WTC11 (cell line): ENCODE measurements at regions not wholly inside any gene's neighbourhood (a gene's known extent, or its start where the extent isn't known, plus 50 kb on each side); places are given as distances from the start of the nearest gene placed in this dataset.

Experiments used
- ATAC-seq: fragments of 200-7000 bp; cut with Tn5 transposase; 2 replicates; pipeline ENCODE4 v1.10.0; 2021; ENCODE audit warnings: mild to moderate bottlenecking, moderate library complexity
- CTCF ChIA-PET: fragments of 300-600 bp; sonication (Branson Sonifier 250); formaldehyde crosslinking; loops from one replicate; lab custom pipeline; 2021; ENCODE audit warnings: antibody characterized with exemption; lab: Charles Lee
- POLR2A ChIA-PET: fragments of 350-600 bp; sonication (Branson Sonifier 250); formaldehyde crosslinking; loops from one replicate; lab custom pipeline; 2021; ENCODE audit warnings: antibody characterized with exemption; lab: Charles Lee
- DNase-seq: peaks from one replicate; pipeline ENCODE4 v3.0.0; 2021; ENCODE audit warnings: low spot score
- H3K27ac Mint-ChIP-seq: 2 replicates; pipeline ENCODE4 v1.8.0; 2021; ENCODE audit warnings: mixed read lengths
- H3K27me3 Mint-ChIP-seq: 2 replicates; pipeline ENCODE4 v1.8.0; 2021; ENCODE audit warnings: low read depth, mild to moderate bottlenecking, moderate library complexity, mixed read lengths
- H3K36me3 Mint-ChIP-seq: 2 replicates; pipeline ENCODE4 v1.8.0; 2021; ENCODE audit warnings: mixed read lengths
- H3K4me1 Mint-ChIP-seq: 2 replicates; pipeline ENCODE4 v1.8.0; 2022; ENCODE audit warnings: mixed read lengths
- H3K4me3 Mint-ChIP-seq: 2 replicates; pipeline ENCODE4 v1.8.0; 2021; ENCODE audit warnings: mild to moderate bottlenecking, moderate library complexity, mixed read lengths
- H3K9me3 Mint-ChIP-seq: 2 replicates; pipeline ENCODE4 v1.8.0; 2021; ENCODE audit warnings: mixed read lengths
- AFF4 ChIP-seq: sonication (generic); formaldehyde crosslinking; IDR thresholded peaks from 2 replicates; pipeline ENCODE4 v1.8.1; 2023; ENCODE audit warnings: mild to moderate bottlenecking, missing genetic modification reagents, borderline replicate concordance
- CREM ChIP-seq: sonication (generic); formaldehyde crosslinking; IDR thresholded peaks from 2 replicates; pipeline ENCODE4 v1.8.1; 2022; ENCODE audit warnings: mild to moderate bottlenecking, missing genetic modification reagents, moderate library complexity
- FOXK1 ChIP-seq: sonication (generic); formaldehyde crosslinking; IDR thresholded peaks from 2 replicates; pipeline ENCODE4 v1.8.0; 2022; ENCODE audit warnings: mild to moderate bottlenecking, moderate library complexity, missing genetic modification reagents
- NFATC4 ChIP-seq: fragments of 250-450 bp; sonication (Bioruptor Pico); IDR thresholded peaks from 2 replicates; pipeline ENCODE4 v1.9.0; 2021; ENCODE audit warnings: mild to moderate bottlenecking
- PRRX2 ChIP-seq: fragments of 250-450 bp; sonication (Bioruptor Pico); IDR thresholded peaks from 2 replicates; pipeline ENCODE4 v1.8.0; 2021; ENCODE audit warnings: mild to moderate bottlenecking
- SMAD3 ChIP-seq: sonication (generic); formaldehyde crosslinking; IDR thresholded peaks from 2 replicates; pipeline ENCODE4 v1.8.0; 2022; ENCODE audit warnings: missing genetic modification reagents, mild to moderate bottlenecking, borderline replicate concordance
- SMAD4 ChIP-seq: sonication (generic); formaldehyde crosslinking; IDR thresholded peaks from 2 replicates; pipeline ENCODE4 v1.8.0; 2022; ENCODE audit warnings: mild to moderate bottlenecking, missing genetic modification reagents
- TCF7 ChIP-seq: sonication (generic); formaldehyde crosslinking; IDR thresholded peaks from 2 replicates; pipeline ENCODE4 v1.8.0; 2022; ENCODE audit warnings: mild to moderate bottlenecking, low read depth, missing genetic modification reagents, moderate library complexity
- USF2 ChIP-seq: sonication (generic); formaldehyde crosslinking; IDR thresholded peaks from 2 replicates; pipeline ENCODE4 v1.8.1; 2023; ENCODE audit warnings: mild to moderate bottlenecking, missing genetic modification reagents, moderate library complexity
- ZNF138 ChIP-seq: sonication (generic); formaldehyde crosslinking; conservative IDR thresholded peaks from 2 replicates; pipeline ENCODE4 v1.8.1; 2022; ENCODE audit warnings: mild to moderate bottlenecking, moderate library complexity, missing genetic modification reagents
- ZNF219 ChIP-seq: sonication (generic); formaldehyde crosslinking; IDR thresholded peaks from 2 replicates; pipeline ENCODE4 v1.8.0; 2023; ENCODE audit warnings: missing genetic modification reagents, mild to moderate bottlenecking, borderline replicate concordance
- ZNF317 ChIP-seq: sonication (generic); formaldehyde crosslinking; IDR thresholded peaks from 2 replicates; pipeline ENCODE4 v1.8.1; 2023; ENCODE audit warnings: low read depth, mild to moderate bottlenecking, moderate library complexity, missing genetic modification reagents, borderline replicate concordance
- ZNF423 ChIP-seq: fragments of 250-450 bp; sonication (Bioruptor Pico); IDR thresholded peaks from 2 replicates; pipeline ENCODE4 v2.1.2; 2022; ENCODE audit warnings: mild to moderate bottlenecking, moderate library complexity
- TF ChIP-seq, protein P1 (sequence below): fragments of 250-450 bp; sonication (Bioruptor Pico); IDR thresholded peaks from 2 replicates; pipeline ENCODE4 v1.9.0; 2021; ENCODE audit warnings: mild to moderate bottlenecking
- TF ChIP-seq, protein P2 (sequence below): sonication (generic); formaldehyde crosslinking; IDR thresholded peaks from 2 replicates; pipeline ENCODE4 v1.8.1; 2023; ENCODE audit warnings: mild to moderate bottlenecking, missing genetic modification reagents
- TF ChIP-seq, protein P3 (sequence below): fragments of 250-450 bp; sonication (Bioruptor Pico); IDR thresholded peaks from 2 replicates; pipeline ENCODE4 v1.9.0; 2021; ENCODE audit warnings: mild to moderate bottlenecking
- TF ChIP-seq, protein P4 (sequence below): sonication (generic); formaldehyde crosslinking; IDR thresholded peaks from 2 replicates; pipeline ENCODE4 v1.8.0; 2022; ENCODE audit warnings: mild to moderate bottlenecking, missing genetic modification reagents

DNA sequence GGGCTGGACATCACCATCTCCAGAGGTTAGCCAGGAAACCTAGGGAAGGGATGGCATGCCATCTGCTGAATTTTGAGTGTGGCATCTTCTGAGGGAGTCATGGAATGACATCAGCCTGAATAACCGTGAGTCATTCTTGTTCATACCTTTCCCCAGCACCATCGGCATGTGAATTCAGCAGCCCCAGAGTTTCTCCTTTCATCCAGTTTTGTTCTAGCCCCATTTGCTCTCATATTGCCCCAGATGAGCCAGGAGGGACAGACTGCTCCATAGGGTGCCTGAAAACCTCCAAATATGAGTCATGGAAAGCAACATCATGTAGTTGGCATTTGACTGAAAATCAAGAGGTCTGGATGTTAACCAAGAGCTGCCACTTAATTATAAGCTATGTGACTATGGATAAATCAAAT lies 219.2 kb upstream of the SGK1 start:
- POLR2A ChIA-PET: no interaction called here
- no peak for ATAC-seq
- H3K4me1 Mint-ChIP-seq: peaks cover 9% of the 10 kb centered on the region

GRCh38 chr6:134535831-134536230 lies 217.9 kb upstream of the SGK1 start:
- Mint-ChIP-seq H3K4me3 (no peak overlapping the region), H3K9me3 (no peaks in the 10 kb centered on the region), H3K27me3 (no peaks in the 10 kb centered on the region), H3K36me3 (no peaks in the 10 kb centered on the region), H3K27ac (no peak overlapping the region), H3K4me1 (peaks cover 9% of the 10 kb centered on the region)
- CTCF ChIA-PET: interaction anchor here (0.5 kb wide), 1 partner anchor 25 kb away, joined by 5 read pairs; no protein-coding TSS in a partner anchor
- POLR2A ChIA-PET: no interaction called here
- ATAC-seq (no peak), DNase-seq (no peak)
- TF ChIP-seq PRRX2: no peak
- TF ChIP-seq, protein P1, sequence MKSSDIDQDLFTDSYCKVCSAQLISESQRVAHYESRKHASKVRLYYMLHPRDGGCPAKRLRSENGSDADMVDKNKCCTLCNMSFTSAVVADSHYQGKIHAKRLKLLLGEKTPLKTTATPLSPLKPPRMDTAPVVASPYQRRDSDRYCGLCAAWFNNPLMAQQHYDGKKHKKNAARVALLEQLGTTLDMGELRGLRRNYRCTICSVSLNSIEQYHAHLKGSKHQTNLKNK (CRISPR knock-in tag): no peak
- TF ChIP-seq CREM (CRISPR knock-in tag): no peak
- TF ChIP-seq ZNF317: no peak
- TF ChIP-seq FOXK1 (CRISPR knock-in tag): no peak
- no peak for TF ChIP-seq ZNF423 (CRISPR knock-in tag)
- TF ChIP-seq, all 79 proteins: peak for 0

More for the DNA sequence above, 219.2 kb upstream of the SGK1 start:
- H3K27me3 Mint-ChIP-seq: no peaks in the 10 kb centered on the region
- TF ChIP-seq AFF4 (CRISPR knock-in tag): no peak
- TF ChIP-seq USF2 (CRISPR knock-in tag): no peak
- TF ChIP-seq, protein P2, sequence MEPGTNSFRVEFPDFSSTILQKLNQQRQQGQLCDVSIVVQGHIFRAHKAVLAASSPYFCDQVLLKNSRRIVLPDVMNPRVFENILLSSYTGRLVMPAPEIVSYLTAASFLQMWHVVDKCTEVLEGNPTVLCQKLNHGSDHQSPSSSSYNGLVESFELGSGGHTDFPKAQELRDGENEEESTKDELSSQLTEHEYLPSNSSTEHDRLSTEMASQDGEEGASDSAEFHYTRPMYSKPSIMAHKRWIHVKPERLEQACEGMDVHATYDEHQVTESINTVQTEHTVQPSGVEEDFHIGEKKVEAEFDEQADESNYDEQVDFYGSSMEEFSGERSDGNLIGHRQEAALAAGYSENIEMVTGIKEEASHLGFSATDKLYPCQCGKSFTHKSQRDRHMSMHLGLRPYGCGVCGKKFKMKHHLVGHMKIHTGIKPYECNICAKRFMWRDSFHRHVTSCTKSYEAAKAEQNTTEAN (CRISPR knock-in tag): no peak
- TF ChIP-seq, protein P3, sequence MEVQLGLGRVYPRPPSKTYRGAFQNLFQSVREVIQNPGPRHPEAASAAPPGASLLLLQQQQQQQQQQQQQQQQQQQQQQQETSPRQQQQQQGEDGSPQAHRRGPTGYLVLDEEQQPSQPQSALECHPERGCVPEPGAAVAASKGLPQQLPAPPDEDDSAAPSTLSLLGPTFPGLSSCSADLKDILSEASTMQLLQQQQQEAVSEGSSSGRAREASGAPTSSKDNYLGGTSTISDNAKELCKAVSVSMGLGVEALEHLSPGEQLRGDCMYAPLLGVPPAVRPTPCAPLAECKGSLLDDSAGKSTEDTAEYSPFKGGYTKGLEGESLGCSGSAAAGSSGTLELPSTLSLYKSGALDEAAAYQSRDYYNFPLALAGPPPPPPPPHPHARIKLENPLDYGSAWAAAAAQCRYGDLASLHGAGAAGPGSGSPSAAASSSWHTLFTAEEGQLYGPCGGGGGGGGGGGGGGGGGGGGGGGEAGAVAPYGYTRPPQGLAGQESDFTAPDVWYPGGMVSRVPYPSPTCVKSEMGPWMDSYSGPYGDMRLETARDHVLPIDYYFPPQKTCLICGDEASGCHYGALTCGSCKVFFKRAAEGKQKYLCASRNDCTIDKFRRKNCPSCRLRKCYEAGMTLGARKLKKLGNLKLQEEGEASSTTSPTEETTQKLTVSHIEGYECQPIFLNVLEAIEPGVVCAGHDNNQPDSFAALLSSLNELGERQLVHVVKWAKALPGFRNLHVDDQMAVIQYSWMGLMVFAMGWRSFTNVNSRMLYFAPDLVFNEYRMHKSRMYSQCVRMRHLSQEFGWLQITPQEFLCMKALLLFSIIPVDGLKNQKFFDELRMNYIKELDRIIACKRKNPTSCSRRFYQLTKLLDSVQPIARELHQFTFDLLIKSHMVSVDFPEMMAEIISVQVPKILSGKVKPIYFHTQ (CRISPR knock-in tag): no peak
- TF ChIP-seq TCF7 (CRISPR knock-in tag): no peak
- CTCF ChIA-PET: no interaction called here
- H3K36me3 Mint-ChIP-seq: no peaks in the 10 kb centered on the region
- no peak overlapping the region for H3K27ac Mint-ChIP-seq
- H3K9me3 Mint-ChIP-seq: no peaks in the 10 kb centered on the region
- no peak for DNase-seq
- no peak overlapping the region for H3K4me3 Mint-ChIP-seq

DNA sequence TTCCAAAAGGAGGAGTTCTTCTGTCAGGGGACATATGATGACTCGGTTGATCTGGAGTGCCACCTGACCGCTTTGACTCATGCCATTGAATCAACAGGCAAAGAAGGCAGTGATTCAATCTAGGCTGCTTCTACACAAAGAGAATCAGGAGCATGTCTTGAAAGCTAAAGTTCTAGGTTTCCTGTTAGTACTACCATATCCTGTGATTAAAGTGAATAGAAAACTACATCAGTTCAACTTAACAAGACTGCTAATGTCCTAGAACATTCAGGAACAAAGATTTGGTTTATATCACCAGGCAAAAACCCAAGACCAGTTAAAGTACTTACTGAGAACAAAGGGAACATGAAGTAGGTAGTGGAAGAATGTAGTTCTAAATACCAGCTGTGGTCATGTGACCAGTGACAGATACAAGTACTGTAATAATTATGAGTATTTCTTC lies 216.8 kb upstream of the SGK1 start:
- Mint-ChIP-seq H3K36me3 (no peaks in the 10 kb centered on the region), H3K4me1 (peaks cover 1% of the 10 kb centered on the region), H3K9me3 (no peaks in the 10 kb centered on the region), H3K27me3 (no peaks in the 10 kb centered on the region), H3K4me3 (no peak overlapping the region), H3K27ac (no peak overlapping the region)
- TF ChIP-seq ZNF219 (CRISPR knock-in tag) (no peak), SMAD4 (CRISPR knock-in tag) (no peak), NFATC4 (no peak), SMAD3 (CRISPR knock-in tag) (no peak), PRRX2 (no peak), ZNF138 (CRISPR knock-in tag) (no peak)
- TF ChIP-seq, protein P4, sequence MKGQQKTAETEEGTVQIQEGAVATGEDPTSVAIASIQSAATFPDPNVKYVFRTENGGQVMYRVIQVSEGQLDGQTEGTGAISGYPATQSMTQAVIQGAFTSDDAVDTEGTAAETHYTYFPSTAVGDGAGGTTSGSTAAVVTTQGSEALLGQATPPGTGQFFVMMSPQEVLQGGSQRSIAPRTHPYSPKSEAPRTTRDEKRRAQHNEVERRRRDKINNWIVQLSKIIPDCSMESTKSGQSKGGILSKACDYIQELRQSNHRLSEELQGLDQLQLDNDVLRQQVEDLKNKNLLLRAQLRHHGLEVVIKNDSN (CRISPR knock-in tag): no peak
- DNase-seq: no peak
- ChIA-PET CTCF (no interaction called here), POLR2A (no interaction called here)
- no peak for ATAC-seq
